Testis (tissue), 2 donors: ENCODE measurements at regions not wholly inside any gene's neighbourhood (a gene's known extent, or its start where the extent isn't known, plus 50 kb on each side); places are given as distances from the start of the nearest gene placed in this dataset.

Source experiments
- CTCF ChIP-seq, 3 experiments: fragments of 450-650 bp in 2 of 3; fragments of 200-600 bp in 1 of 3; sonication (generic) in 1 of 3; IDR thresholded peaks; one replicate each; pipeline ENCODE4 v1.5.1; 2016 to 2019; ENCODE audit warnings: antibody characterized with exemption in 3 of 3, mild to moderate bottlenecking in 2 of 3, moderate library complexity in 1 of 3
- POLR2A ChIP-seq: fragments of 450-650 bp; IDR thresholded peaks from one replicate; pipeline ENCODE4 v1.6.1; 2017; ENCODE audit warnings: antibody characterized with exemption, mild to moderate bottlenecking, moderate library complexity

- no peak for TF ChIP-seq CTCF (IDR thresholded peaks at IDR 0.05)
- no peak for TF ChIP-seq POLR2A
Measured at GRCh38 chr6:165760126-165760802, 97.2 kb upstream of the PDE10A start.
